NB4 (cell line): ENCODE measurements at regions not wholly inside any gene's neighbourhood (a gene's known extent, or its start where the extent isn't known, plus 50 kb on each side); places are given as distances from the start of the nearest gene placed in this dataset.

Experiments
- CTCF ChIP-seq: IDR thresholded peaks from one replicate; pipeline ENCODE4 v1.5.1; 2012; ENCODE audit warnings: low read depth, low read length
- MYC ChIP-seq: IDR thresholded peaks from 2 replicates; pipeline ENCODE4 v1.6.1; 2011; ENCODE audit warnings: low read depth, low read length

GRCh38 chr16:74224828-74225612, 71.6 kb upstream of the PSMD7 start:
- TF ChIP-seq CTCF: no peak
- TF ChIP-seq MYC: no peak
